ENCODE measurements at regions not wholly inside any gene's neighbourhood (a gene's known extent, or its start where the extent isn't known, plus 50 kb on each side); places are given as distances from the start of the nearest gene placed in this dataset.

GRCh38 chr2:56707650-56708049, 523.9 kb downstream of the CCDC85A start:
- no peak for DNase-seq (ENCODE audit: low spot score)

DNA sequence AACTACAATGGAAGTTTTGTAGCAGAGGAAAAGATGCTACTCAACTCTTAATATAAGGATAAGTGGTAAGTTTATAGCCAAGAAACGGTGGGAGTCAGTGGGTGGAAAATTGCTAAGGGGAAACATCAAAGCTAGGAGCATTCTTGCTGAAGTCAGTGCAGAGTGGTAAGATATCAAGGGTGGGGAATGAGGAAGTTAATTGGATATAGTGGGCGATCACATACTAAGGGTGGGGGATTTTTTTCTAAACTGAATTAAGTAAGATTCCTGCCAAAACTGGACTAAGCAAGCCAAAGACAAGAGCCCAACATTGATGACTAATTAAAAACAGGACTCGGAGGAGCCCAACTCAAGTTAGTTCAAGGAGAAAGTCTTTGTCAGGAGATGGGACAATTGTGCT, 525.4 kb downstream of the CCDC85A start:
- no peak for DNase-seq (ENCODE audit: low spot score)

DNA sequence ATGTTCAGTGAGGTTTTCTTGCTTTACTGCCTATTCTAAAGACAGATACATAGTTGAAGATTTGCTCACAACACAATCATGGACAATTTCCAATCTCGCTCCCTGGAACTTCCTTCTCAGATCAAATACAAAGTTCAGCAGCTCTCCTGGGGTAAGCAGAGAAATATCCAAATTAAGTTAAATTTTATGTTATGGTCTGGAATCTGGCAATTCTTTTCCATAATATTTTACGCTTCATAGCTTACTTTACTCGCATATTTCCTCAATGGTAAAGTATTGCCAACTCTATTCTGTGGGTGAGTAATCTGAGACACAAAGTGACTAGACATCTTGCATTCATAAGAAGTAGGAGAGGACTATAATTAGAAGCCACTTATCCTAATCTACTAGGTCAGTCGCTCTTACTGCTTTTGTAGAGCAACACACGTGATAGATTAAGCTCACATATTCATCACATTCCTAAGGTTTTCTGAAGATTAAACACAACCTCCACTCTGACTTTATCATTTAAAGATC, 529.4 kb downstream of the CCDC85A start:
- no peak for DNase-seq (ENCODE audit: low spot score)

DNA sequence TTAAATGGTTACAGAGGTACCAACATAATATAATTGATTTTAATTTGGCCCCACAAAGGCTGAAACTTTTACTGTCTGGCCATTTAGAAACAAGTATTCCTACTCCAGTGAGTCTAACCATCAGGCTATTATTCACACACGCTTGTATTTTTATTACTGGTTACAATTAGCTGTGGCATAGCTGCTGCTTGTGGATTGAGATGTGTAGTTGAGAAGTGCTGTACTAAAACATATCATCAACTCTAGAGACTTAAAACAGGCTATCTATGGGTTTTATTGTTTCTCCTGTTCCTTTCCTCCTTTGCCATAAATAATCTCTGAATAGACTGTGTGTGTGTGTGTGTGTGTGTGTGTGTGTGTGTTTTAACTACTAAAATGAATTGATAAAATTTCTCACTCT, 530.2 kb downstream of the CCDC85A start:
- DNase-seq (ENCODE audit: low spot score) = no peak

DNA sequence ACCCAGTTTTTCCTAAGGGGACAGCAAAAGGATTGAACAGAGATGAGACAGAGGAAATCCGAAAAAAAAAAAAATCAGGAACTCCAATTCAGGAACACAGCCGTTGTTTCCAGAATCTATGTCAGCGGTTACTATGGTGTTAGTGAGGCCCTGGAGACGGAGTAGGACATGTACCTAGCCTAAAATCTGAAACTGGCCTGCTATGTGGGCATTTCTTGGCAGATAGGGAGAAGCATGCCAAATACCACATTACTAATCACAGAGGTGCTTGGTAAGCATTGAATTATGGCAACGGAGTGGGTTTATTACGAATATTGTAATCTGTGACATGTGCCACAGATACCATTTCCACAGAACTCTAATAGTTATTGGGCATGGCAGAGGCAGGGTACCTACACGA, 530.6 kb downstream of the CCDC85A start:
- no peak for DNase-seq (ENCODE audit: low spot score)

DNA sequence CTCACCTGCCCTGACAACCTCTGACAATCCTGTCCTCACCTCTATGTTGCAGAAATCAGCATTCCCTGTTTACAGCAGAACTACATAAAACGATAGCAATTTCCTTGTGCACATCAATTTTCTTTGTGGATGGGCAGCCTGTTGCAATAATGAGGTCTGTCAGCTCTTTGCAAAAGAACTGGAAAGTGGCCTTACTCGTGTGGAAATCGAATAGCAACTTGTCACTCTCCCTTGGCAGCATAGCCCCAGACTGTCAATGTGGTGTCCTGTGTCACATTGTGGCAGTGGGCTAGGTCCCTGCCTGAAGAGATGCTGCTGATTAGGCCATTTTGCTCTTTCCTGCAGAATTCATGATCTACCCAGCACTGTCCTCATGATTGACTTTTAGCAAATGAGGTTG, 531.9 kb downstream of the CCDC85A start:
- DNase-seq (ENCODE audit: low spot score) = no peak

DNA sequence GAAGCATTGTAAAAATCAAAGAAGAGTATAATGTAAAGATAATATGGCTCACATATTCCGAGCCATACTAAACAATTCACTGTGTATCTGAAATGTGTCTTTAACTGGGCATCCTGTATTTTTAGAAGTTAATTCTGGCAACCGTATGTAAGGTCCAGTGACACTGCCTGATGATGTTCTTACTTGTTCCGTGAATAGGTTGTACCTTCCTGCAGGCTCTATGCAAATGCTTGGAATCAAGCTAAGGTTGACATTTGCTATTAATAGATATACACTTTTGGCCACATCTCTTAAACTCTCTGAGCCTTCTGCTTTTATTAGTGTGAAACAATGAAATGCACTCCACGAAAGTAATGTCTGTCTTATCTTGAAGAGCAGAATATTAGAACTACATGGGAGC, 534.6 kb downstream of the CCDC85A start:
- DNase-seq (ENCODE audit: low spot score) = no peak

GRCh38 chr2:56729212-56729611, 545.4 kb downstream of the CCDC85A start:
- DNase-seq (ENCODE audit: low spot score) = no peak

- no peak for DNase-seq (ENCODE audit: low spot score)
Observed at GRCh38 chr2:56732946-56733345, 549.2 kb downstream of the CCDC85A start.

GRCh38 chr2:56739413-56739812, 555.6 kb downstream of the CCDC85A start:
- DNase-seq (ENCODE audit: low spot score) = no peak

- DNase-seq (ENCODE audit: low spot score) = no peak
Observed at GRCh38 chr2:56741601-56742102, 557.9 kb downstream of the CCDC85A start.

DNA sequence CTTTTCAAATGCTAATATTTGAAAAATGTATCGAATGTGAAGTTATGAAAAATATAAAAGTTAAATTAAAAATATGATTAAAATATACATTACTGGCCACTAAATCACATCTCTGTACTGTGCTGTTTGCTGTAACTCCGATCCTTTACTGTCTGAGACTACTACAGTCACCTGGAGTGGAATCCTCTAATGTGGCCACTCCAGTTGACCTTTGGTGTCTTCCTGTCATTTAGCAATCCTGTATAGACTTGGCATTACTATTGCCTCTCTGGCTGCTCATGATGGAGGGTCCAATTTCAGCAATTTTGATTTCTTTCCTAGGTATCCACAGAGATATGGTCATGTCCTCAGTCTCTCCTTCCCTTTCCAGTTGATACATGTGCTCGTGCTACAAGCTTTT, 560.0 kb downstream of the CCDC85A start:
- DNase-seq (ENCODE audit: low spot score) = no peak

DNA sequence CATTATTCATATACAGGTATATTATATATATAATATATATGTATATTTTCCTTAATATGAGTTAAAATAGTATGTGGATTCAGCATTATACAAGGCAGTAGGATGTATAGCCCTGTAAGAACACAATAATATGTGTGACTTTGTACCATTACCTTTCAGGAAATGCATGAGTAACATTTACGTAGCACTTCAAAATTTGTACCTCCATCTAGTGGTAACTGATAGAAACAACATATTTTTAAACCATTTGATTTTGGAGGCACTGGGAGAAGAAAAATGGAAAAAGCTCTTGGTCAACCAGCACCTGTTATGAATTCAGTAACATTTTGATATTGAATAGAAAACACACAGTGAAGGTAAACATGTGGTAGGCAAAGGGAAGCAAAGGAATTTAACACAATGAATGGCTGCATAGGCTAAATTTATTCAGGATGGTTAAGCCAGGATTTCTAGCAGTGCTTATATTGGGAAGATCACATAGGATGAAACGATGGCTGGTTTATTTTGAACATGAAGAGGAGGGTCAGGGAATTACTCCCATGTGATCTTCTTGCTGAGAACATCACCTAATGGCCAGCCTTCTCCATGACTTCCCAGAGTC, 565.5 kb downstream of the CCDC85A start:
- no peak for DNase-seq (ENCODE audit: low spot score)

- DNase-seq (ENCODE audit: low spot score) = no peak
Observed at GRCh38 chr2:56753182-56753581, 569.4 kb downstream of the CCDC85A start.

GRCh38 chr2:56754066-56754615, 570.4 kb downstream of the CCDC85A start:
- no peak for DNase-seq (ENCODE audit: low spot score)

DNA sequence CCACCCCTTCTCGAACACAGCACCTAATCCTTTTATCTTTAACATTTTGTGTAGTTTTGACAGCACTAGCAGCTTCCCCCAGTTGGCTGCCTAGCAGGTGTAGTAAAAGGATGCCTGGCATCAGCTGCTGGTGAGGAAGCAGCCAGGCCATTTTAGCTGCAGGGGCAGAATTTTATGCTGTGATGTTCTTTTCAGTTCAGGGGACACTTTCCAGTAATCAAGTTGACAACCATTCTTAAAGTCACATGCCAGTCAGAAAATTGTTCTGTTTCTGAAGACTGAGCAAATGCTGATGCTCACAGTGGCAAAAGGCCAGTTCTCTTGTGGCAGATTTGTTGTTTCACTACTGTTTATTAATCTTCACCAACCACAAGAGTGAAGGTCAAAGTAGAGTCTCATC, 570.8 kb downstream of the CCDC85A start:
- DNase-seq (ENCODE audit: low spot score) = no peak

DNA sequence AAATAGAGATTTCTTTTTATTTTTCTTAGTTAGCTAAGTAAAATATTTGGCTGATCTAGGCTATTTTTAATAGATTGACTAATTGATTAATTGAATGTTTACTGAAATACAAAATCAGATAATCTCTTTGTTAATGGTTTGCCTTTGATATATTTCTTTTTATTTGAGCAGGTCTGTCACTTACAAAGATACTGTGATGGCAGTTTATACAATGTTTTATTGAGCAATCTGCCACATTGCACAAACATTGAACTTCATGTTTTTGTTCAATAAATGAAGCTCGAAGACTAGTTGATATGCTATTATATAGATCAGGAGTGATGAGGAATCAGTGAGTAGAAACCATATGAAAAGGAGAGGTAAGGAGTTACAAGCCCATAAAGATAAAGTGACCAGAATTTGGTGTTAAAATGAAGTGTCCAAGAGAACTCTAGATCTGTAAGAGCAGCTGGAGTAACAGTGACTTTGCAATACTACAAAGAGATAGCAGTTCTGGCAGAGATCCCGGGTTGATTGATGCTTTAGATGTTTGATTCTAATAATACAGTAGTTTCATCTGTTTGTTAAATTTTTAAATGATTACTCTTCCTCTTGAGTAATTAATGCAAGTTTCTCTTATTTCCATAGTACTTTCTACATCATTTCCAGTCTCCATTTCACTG, 574.2 kb downstream of the CCDC85A start:
- DNase-seq (ENCODE audit: low spot score) = no peak

- DNase-seq (ENCODE audit: low spot score) = no peak
Observed at GRCh38 chr2:56763683-56764082, 579.9 kb downstream of the CCDC85A start.

- DNase-seq (ENCODE audit: low spot score) = no peak
Observed at GRCh38 chr2:56768973-56769372, 585.2 kb downstream of the CCDC85A start.

- no peak for DNase-seq (ENCODE audit: low spot score)
Observed at GRCh38 chr2:56770490-56770889, 586.7 kb downstream of the CCDC85A start.

DNA sequence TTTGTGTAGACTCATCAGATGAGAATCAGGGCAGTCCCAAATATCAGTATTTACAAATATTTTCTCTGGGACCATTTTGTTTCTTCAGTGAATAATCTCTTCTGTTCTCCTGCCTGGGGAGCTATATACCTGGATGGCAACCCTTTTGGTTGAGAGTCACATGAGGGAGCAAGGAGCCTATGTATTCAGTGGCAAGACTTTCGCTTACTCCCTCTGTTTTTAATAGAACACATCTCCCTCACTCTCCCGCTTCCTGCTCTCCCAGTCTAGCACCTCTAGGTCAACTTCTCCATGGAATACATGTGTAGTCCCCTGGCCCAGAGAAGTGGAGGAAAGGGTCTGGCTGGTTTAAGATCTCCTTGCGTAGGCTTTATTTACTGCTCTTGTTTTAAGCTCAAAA, 600.3 kb downstream of the CCDC85A start:
- DNase-seq (ENCODE audit: low spot score) = no peak

DNA sequence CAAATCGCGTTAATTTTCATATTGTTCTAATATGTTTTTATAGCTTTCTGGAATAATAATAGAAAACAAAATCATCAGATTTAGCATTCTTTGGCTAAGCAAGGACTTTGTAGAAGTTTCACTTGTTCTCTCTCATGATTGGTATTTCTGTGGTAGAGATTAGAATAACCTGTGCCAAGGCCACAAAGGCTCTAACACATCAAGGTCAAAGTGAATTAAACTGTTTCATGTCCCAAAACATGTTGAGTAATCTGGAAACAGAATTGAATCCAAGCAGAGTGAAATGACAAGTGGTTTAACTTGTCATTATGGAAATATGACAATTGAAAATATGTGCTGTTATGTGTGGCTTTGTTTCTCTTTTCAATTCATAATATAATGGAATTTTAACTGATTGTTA, 617.4 kb downstream of the CCDC85A start:
- no peak for DNase-seq (ENCODE audit: low spot score)

DNA sequence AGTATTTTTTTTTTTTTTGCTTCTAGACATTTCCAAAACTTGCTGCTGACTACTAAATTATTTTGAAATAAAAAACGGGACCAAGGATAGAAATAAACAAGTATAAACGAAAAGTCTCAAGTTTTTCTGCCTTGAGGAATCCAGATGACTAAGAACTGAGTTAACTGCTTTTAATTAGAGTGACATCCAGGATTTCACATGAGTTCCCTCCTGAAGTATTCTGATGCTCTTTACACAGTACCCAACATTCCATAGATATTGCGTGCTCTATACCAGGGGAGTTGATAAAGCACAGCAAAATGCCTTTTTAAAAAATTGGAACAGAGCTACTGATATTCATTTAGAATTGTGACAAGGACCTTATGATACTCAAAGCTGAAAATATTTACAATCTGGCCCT, 618.0 kb downstream of the CCDC85A start:
- no peak for DNase-seq (ENCODE audit: low spot score)

GRCh38 chr2:56803596-56803995, 619.8 kb downstream of the CCDC85A start:
- DNase-seq (ENCODE audit: low spot score) = no peak
